NCI-H2029 treated with DMSO at 0.1 percent for 48 hours (cell line): ENCODE measurements at regions not wholly inside any gene's neighbourhood (a gene's known extent, or its start where the extent isn't known, plus 50 kb on each side); places are given as distances from the start of the nearest gene placed in this dataset.
"Not testable (repeated sequence)": the region's sequence is repeated elsewhere in the genome, so short reads cannot be mapped to it uniquely, and the experiment has no call there.

Experiments used
- DNase-seq: peaks from one replicate; lab custom pipeline; 2025; lab: John Stamatoyannopoulos, UW

- no peak for DNase-seq
Measured at GRCh38 chr2:111251711-111252110, 131.0 kb downstream of the BCL2L11 start.

GRCh38 chr2:111252436-111252835 is 131.7 kb downstream of the BCL2L11 start:
- DNase-seq = no peak

- DNase-seq = not testable (repeated sequence)
Measured at GRCh38 chr2:111254916-111255315, 134.2 kb downstream of the BCL2L11 start.

- not testable (repeated sequence) for DNase-seq
Measured at GRCh38 chr2:111256628-111257027, 135.9 kb downstream of the BCL2L11 start.

- not testable (repeated sequence) for DNase-seq
Measured at GRCh38 chr2:111257607-111258006, 136.9 kb downstream of the BCL2L11 start.

- DNase-seq = not testable (repeated sequence)
Measured at GRCh38 chr2:111258318-111258717, 137.6 kb downstream of the BCL2L11 start.

- not testable (repeated sequence) for DNase-seq
Measured at GRCh38 chr2:111262627-111263379, 142.1 kb downstream of the BCL2L11 start.

- not testable (repeated sequence) for DNase-seq
Measured at GRCh38 chr2:111263380-111264017, 142.8 kb downstream of the BCL2L11 start.

GRCh38 chr2:111264956-111265355 is 144.2 kb downstream of the BCL2L11 start:
- not testable (repeated sequence) for DNase-seq

GRCh38 chr2:111266556-111266955 is 145.8 kb downstream of the BCL2L11 start:
- not testable (repeated sequence) for DNase-seq

GRCh38 chr2:111267038-111267437 is 146.3 kb downstream of the BCL2L11 start:
- DNase-seq = not testable (repeated sequence)

- DNase-seq = not testable (repeated sequence)
Measured at GRCh38 chr2:111269761-111270323, 149.1 kb downstream of the BCL2L11 start.

GRCh38 chr2:111270569-111270968 is 149.9 kb downstream of the BCL2L11 start:
- not testable (repeated sequence) for DNase-seq

GRCh38 chr2:111271647-111272304 is 151.1 kb downstream of the BCL2L11 start:
- DNase-seq = not testable (repeated sequence)

- DNase-seq = not testable (repeated sequence)
Measured at GRCh38 chr2:111273007-111273406, 152.3 kb downstream of the BCL2L11 start.

- DNase-seq = not testable (repeated sequence)
Measured at GRCh38 chr2:111275047-111275853, 154.5 kb downstream of the BCL2L11 start.

- not testable (repeated sequence) for DNase-seq
Measured at GRCh38 chr2:111275854-111276171, 155.1 kb downstream of the BCL2L11 start.

GRCh38 chr2:111278133-111278532 is 157.4 kb downstream of the BCL2L11 start:
- not testable (repeated sequence) for DNase-seq

GRCh38 chr2:111280709-111281286 is 160.1 kb downstream of the BCL2L11 start:
- not testable (repeated sequence) for DNase-seq

- not testable (repeated sequence) for DNase-seq
Measured at GRCh38 chr2:111282162-111282561, 161.4 kb downstream of the BCL2L11 start.
